ENCODE measurements at regions not wholly inside any gene's neighbourhood (a gene's known extent, or its start where the extent isn't known, plus 50 kb on each side); places are given as distances from the start of the nearest gene placed in this dataset.

DNA sequence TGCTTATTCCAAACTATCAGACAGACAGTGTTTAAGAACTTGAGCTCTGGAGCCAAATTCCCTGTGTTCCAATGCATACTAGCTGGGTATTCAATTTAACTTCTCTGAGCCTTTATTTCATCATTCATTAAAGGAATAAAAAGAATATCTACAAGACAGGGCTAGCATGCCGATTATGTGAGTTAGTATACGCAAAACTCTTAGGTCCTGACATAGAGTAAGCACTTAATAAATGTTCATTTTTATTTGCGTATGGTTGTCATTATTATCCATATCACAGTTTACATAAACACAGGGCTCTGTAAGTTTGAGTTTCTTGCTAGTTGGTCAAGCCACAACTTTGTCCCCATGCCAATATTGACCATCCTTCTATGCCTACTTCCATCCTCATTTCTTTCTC, 161.5 kb downstream of the NUAK1 start:
- TF ChIP-seq, protein P1, sequence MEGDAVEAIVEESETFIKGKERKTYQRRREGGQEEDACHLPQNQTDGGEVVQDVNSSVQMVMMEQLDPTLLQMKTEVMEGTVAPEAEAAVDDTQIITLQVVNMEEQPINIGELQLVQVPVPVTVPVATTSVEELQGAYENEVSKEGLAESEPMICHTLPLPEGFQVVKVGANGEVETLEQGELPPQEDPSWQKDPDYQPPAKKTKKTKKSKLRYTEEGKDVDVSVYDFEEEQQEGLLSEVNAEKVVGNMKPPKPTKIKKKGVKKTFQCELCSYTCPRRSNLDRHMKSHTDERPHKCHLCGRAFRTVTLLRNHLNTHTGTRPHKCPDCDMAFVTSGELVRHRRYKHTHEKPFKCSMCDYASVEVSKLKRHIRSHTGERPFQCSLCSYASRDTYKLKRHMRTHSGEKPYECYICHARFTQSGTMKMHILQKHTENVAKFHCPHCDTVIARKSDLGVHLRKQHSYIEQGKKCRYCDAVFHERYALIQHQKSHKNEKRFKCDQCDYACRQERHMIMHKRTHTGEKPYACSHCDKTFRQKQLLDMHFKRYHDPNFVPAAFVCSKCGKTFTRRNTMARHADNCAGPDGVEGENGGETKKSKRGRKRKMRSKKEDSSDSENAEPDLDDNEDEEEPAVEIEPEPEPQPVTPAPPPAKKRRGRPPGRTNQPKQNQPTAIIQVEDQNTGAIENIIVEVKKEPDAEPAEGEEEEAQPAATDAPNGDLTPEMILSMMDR (IDR thresholded peaks at IDR 0.05; ENCODE audit: extremely low read depth, insufficient read depth, missing control alignments) = no peak
- DNase-seq (ENCODE audit: low spot score) = no peak
- in situ Hi-C loops (cut with MboI; ENCODE audit: low pct_unique_long_range_greater_than_20kb, low sequenced_read_pairs, unreplicated experiment) = no loop called here

DNA sequence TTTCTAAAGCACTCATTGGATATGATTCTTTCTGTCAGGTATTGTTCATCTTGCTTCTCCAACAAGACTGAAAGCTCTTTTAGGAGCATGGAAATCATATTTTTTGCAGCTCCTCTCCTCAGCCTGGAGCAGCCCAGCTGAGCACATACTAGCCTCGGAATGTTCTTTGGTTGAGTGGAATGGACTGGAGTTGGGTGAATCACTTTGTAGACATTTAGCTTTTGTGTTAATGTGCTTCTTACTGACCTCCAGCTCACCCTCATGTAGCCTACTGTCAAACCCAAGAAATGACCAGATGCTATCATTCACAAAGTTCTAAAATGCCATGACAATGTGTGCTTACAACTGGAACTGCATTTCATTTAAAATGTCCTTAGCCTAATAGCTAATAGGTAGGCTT, 161.1 kb downstream of the NUAK1 start:
- no peak for DNase-seq (ENCODE audit: low spot score)
- in situ Hi-C loops (cut with MboI; ENCODE audit: low pct_unique_long_range_greater_than_20kb, low sequenced_read_pairs, unreplicated experiment) = no loop called here
- TF ChIP-seq, protein P1 (IDR thresholded peaks at IDR 0.05; ENCODE audit: extremely low read depth, insufficient read depth, missing control alignments) = no peak

DNA sequence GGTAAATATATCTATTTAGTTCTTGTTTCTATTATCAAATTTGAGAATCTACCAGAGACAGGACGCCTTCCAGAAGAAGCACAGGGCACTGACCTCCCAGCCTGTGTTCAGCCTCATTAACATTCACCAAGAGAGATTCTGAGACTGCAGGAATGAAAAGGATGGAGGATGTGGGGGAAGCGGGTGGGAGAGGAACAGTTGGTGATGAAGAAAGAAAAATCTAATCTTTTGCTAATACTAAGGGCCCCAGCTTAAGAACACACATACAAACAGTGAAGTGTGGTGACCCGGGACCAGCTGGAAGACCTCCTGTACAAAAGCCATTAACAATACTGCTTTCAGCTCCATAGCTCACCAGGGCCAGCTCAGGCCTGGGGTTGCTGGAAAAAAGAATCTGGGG, 160.5 kb downstream of the NUAK1 start:
- TF ChIP-seq, protein P1 (IDR thresholded peaks at IDR 0.05; ENCODE audit: extremely low read depth, insufficient read depth, missing control alignments) = no peak
- in situ Hi-C loops (cut with MboI; ENCODE audit: low pct_unique_long_range_greater_than_20kb, low sequenced_read_pairs, unreplicated experiment) = no loop called here
- no peak for DNase-seq (ENCODE audit: low spot score)

DNA sequence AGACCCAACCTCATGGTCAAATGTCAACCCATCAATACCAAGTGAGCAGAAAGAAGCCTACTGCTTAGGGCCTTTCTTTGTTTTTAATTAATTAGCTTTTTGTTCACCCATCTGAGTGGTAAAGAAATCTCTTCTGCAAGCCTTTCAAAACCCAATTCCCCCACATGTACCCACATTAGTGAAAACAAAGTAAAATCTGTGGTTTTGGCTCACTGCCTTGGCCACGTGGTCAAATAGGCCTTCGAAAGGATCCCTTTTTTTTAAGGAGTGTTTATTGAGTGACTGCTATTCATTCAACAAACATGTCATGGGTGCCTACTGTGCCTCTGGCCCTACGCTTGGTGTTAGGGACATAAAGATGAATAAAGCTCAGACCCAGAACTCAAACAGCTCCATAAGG, 160.1 kb downstream of the NUAK1 start:
- TF ChIP-seq, protein P1 (IDR thresholded peaks at IDR 0.05; ENCODE audit: extremely low read depth, insufficient read depth, missing control alignments) = no peak
- DNase-seq (ENCODE audit: low spot score) = no peak
- in situ Hi-C loops (cut with MboI; ENCODE audit: low pct_unique_long_range_greater_than_20kb, low sequenced_read_pairs, unreplicated experiment) = no loop called here

DNA sequence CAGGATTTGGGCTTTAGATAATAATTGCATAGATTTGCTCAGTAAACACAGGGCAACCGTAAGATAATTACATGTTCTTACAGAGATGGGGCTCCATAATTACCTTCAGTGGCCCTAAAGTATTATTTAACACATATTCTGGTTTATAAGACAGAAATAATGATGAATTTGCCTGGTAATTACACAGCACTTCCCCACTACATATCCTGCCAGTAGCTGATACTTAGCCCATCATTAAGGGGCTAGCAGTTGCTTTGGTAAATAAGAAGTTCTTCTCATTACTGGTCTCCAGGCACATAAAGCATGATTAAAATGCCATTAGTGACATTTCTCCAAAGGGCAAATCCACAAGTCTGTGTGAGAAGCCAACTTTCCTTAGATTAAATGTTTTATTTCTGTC, 158.7 kb downstream of the NUAK1 start:
- no peak for DNase-seq (ENCODE audit: low spot score)
- TF ChIP-seq, protein P1 (IDR thresholded peaks at IDR 0.05; ENCODE audit: extremely low read depth, insufficient read depth, missing control alignments) = no peak
- in situ Hi-C loops (cut with MboI; ENCODE audit: low pct_unique_long_range_greater_than_20kb, low sequenced_read_pairs, unreplicated experiment) = no loop called here

DNA sequence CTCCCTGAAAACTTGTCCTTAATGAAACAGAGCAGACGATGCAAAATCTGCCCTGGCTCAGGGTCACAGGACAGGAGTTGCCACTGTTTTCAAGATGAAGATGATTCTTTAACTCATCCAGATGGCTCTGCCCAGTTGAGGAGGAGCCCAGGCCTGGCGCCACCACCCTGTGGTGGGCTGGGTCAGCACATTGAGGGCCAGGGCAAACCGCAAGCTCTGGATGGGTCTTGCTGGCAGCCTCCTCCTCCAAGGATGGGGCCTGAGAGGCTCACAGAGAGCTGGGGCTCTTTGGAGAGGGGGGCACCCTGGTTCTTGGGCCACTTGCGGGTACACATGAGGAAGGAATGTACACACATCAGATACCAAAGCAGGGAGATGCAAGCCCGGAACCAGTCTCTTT, 158.2 kb downstream of the NUAK1 start:
- TF ChIP-seq, protein P1 (IDR thresholded peaks at IDR 0.05; ENCODE audit: extremely low read depth, insufficient read depth, missing control alignments) = no peak
- in situ Hi-C loops (cut with MboI; ENCODE audit: low pct_unique_long_range_greater_than_20kb, low sequenced_read_pairs, unreplicated experiment) = no loop called here
- no peak for DNase-seq (ENCODE audit: low spot score)

DNA sequence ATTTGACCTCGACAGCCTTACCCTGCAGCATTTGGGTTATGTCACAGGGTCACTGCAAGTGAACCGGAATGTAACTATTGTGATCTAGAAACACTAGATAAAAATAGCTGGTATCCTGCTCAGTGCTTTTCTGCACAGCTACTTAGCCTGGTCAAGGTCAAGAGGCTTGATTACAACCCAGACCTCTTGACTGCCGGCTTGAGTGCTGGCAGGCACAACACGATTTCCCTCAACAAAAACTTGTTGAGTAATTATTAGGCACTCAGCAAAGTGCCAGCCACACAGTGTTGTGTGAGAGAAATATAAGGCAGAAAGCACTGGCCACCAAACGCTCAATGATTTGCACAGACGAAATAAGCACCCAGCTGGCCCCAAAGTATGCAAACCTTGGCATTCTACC, 156.7 kb downstream of the NUAK1 start:
- TF ChIP-seq, protein P1 (IDR thresholded peaks at IDR 0.05; ENCODE audit: extremely low read depth, insufficient read depth, missing control alignments) = no peak
- DNase-seq (ENCODE audit: low spot score) = no peak
- in situ Hi-C loops (cut with MboI; ENCODE audit: low pct_unique_long_range_greater_than_20kb, low sequenced_read_pairs, unreplicated experiment) = no loop called here

All from GM13977 (cell line).